Ishikawa (cell line): ENCODE measurements at regions not wholly inside any gene's neighbourhood (a gene's known extent, or its start where the extent isn't known, plus 50 kb on each side); places are given as distances from the start of the nearest gene placed in this dataset.

Experiments
- CREB1 ChIP-seq: IDR thresholded peaks from 2 replicates; pipeline ENCODE4 v1.6.1; 2012; ENCODE audit warnings: low read depth
- FOXM1 ChIP-seq: IDR thresholded peaks from 2 replicates; pipeline ENCODE4 v1.6.1; 2012; ENCODE audit warnings: low read depth, borderline replicate concordance
- REST ChIP-seq: IDR thresholded peaks from 2 replicates; pipeline ENCODE4 v1.6.1; 2012; ENCODE audit warnings: low read depth, mild to moderate bottlenecking
- TAF1 ChIP-seq: IDR thresholded peaks from 2 replicates; pipeline ENCODE4 v1.6.1; 2012; ENCODE audit warnings: low read depth, mild to moderate bottlenecking
- USF1 ChIP-seq: IDR thresholded peaks from 2 replicates; pipeline ENCODE4 v1.6.1; 2012

GRCh38 chr4:62571494-62571893 is 1371.4 kb downstream of the ADGRL3 start:
- TF ChIP-seq CREB1 (no peak), REST (no peak), USF1 (no peak), FOXM1 (no peak), TAF1 (no peak)
